GM18519 (cell line): ENCODE measurements at regions not wholly inside any gene's neighbourhood (a gene's known extent, or its start where the extent isn't known, plus 50 kb on each side); places are given as distances from the start of the nearest gene placed in this dataset.

Experiments used
- ATAC-seq: cut with Tn5 transposase; IDR thresholded peaks from one replicate; pipeline ENCODE4 v1.9.1; 2021; ENCODE audit warnings: mild to moderate bottlenecking, moderate library complexity; ENCODE audit not compliant: unreplicated experiment, low FRiP score

GRCh38 chr21:35940074-35940927 is 120.0 kb downstream of the SETD4 start:
- ATAC-seq, result no peak

GRCh38 chr21:35938446-35938845 is 121.9 kb downstream of the SETD4 start:
- no peak for ATAC-seq

GRCh38 chr21:35933466-35933865 is 126.9 kb downstream of the SETD4 start:
- ATAC-seq, result no peak

- peak; percentile 83 for ATAC-seq
Observed at GRCh38 chr21:35932232-35932911, 128.0 kb downstream of the SETD4 start.

- no peak for ATAC-seq
Observed at GRCh38 chr21:35929901-35930300, 130.4 kb downstream of the SETD4 start.

- no peak for ATAC-seq
Observed at GRCh38 chr21:35927262-35927661, 133.1 kb downstream of the SETD4 start.

GRCh38 chr21:35926003-35926740 is 134.2 kb downstream of the SETD4 start:
- no peak for ATAC-seq

- no peak for ATAC-seq
Observed at GRCh38 chr21:35925497-35925896, 134.8 kb downstream of the SETD4 start.

GRCh38 chr21:35924714-35925301 is 135.5 kb downstream of the SETD4 start:
- no peak for ATAC-seq

GRCh38 chr21:35923971-35924370 is 136.4 kb downstream of the SETD4 start:
- ATAC-seq, result no peak

- no peak for ATAC-seq
Observed at GRCh38 chr21:35922618-35923017, 137.7 kb downstream of the SETD4 start.

- no peak for ATAC-seq
Observed at GRCh38 chr21:35921471-35921870, 138.9 kb downstream of the SETD4 start.

GRCh38 chr21:35920436-35920835 is 139.9 kb downstream of the SETD4 start:
- no peak for ATAC-seq

- no peak for ATAC-seq
Observed at GRCh38 chr21:35915030-35915429, 145.3 kb downstream of the SETD4 start.

- no peak for ATAC-seq
Observed at GRCh38 chr21:35911412-35912191, 148.7 kb downstream of the SETD4 start.

GRCh38 chr21:35909456-35910223 is 150.7 kb downstream of the SETD4 start:
- ATAC-seq, result no peak

GRCh38 chr21:35908311-35909078 is 151.8 kb downstream of the SETD4 start:
- no peak for ATAC-seq

GRCh38 chr21:35906586-35906985 is 153.7 kb downstream of the SETD4 start:
- no peak for ATAC-seq

- ATAC-seq, result no peak
Observed at GRCh38 chr21:35905963-35906345, 154.4 kb downstream of the SETD4 start.
